ENCODE measurements at regions not wholly inside any gene's neighbourhood (a gene's known extent, or its start where the extent isn't known, plus 50 kb on each side); places are given as distances from the start of the nearest gene placed in this dataset.

DNA sequence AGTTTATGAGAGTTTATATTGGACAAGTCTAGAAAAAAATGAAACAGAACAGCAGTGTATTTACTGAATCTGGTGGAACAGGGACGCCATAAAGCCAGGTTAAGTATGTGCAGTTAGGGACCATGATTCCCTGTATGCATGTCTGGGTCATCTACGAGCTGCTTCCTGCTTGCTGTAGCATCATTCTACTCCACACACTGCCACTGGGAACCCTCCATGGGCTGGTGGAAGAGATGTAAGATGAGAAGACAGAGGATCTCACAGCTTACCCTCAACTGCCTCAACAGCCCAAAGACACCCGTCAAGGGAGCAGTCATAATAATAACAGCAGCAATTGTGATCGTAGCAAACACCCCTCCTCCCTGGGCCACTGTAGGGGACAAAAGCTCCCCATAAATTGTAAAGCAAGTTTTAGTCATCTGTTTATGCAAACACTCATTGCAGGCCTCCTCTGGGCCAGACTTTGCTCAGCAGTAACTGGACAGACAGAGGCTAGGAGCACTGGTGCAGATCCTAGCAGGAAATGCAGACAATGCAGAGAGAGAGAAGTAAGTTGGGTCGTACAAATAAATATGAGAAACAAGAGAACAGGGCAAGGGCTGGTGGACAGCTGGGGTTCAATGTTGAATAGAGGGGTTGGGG is 188.0 kb downstream of the SOX9 start:
- H3K4me1 ChIP-seq: no peaks in the 10 kb centered on the region
- DNase-seq (no peak), ATAC-seq (no peak)
- TF ChIP-seq, protein P1, sequence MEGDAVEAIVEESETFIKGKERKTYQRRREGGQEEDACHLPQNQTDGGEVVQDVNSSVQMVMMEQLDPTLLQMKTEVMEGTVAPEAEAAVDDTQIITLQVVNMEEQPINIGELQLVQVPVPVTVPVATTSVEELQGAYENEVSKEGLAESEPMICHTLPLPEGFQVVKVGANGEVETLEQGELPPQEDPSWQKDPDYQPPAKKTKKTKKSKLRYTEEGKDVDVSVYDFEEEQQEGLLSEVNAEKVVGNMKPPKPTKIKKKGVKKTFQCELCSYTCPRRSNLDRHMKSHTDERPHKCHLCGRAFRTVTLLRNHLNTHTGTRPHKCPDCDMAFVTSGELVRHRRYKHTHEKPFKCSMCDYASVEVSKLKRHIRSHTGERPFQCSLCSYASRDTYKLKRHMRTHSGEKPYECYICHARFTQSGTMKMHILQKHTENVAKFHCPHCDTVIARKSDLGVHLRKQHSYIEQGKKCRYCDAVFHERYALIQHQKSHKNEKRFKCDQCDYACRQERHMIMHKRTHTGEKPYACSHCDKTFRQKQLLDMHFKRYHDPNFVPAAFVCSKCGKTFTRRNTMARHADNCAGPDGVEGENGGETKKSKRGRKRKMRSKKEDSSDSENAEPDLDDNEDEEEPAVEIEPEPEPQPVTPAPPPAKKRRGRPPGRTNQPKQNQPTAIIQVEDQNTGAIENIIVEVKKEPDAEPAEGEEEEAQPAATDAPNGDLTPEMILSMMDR (IDR thresholded peaks at IDR 0.05): no peak
- no peak overlapping the region for H3K4me3 ChIP-seq
- intact Hi-C loops (cut with DNase I): no loop called here
- no peak overlapping the region for H3K27ac ChIP-seq
- no peaks in the 10 kb centered on the region for H3K36me3 ChIP-seq
- H3K27me3 ChIP-seq (ENCODE audit: low read depth): no peaks in the 10 kb centered on the region
- no peaks in the 10 kb centered on the region for H3K9me3 ChIP-seq

DNA sequence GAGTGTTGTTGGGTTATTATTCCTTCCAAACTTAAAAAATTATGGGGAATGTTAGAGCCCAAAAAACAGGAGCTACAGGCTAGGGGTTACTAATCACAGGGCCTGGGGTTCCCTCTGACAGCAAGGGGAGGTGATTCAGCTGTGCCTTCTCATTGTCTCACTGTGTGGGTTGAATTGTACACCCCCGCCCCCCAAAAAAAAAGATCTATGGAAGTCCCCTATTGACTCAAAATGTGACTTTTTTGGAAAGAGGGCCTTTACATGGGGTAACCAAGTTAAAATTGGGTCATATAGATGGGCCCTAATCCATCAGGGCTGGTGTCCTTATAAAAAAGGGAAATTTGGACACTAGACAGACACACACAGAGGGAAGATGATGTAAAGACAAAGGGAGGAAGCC is 190.2 kb downstream of the SOX9 start:
- H3K4me1 ChIP-seq: no peaks in the 10 kb centered on the region
- no peak for ATAC-seq
- H3K27ac ChIP-seq: no peak overlapping the region
- no peaks in the 10 kb centered on the region for H3K27me3 ChIP-seq (ENCODE audit: low read depth)
- no peaks in the 10 kb centered on the region for H3K36me3 ChIP-seq
- H3K4me3 ChIP-seq: no peak overlapping the region
- intact Hi-C loops (cut with DNase I): no loop called here
- H3K9me3 ChIP-seq: no peaks in the 10 kb centered on the region
- TF ChIP-seq, protein P1 (IDR thresholded peaks at IDR 0.05): no peak
- DNase-seq: no peak

DNA sequence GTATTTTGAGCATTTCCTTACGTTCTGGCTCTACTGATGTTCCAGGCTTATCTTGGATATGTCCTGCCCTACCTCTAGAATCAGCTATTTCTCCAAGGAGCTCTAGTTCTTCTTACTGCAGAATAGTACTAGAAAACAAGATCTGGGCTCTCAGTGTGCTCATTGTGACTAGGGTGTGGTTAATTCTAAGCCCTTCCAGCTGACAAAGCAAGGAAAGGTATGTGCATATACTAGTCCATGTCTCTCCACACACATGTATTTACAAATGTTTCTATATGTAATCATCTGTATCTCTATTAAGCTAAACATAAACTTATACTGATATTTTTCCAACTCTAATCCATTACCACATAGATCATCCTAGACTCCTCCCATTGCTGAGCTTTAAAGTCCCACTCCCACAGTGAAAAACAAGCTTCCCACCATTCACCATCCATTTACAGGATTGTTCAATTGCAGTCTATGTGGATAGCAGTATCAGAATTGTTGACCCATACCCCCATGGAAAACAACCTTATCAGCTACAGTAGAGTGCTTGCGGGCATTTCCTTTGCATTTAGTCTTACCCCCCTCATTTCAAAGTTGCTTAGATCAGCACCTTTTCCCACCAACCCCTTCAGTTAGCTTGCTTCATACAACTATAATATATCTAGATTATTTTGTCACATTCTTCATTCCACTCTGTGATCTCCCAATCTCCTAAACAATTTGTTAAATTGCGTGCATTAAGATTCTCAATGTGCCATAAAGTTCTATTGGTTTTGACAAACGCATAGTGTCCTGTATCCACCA is 194.5 kb downstream of the SOX9 start:
- Histone ChIP-seq H3K27me3 (ENCODE audit: low read depth) (no peaks in the 10 kb centered on the region), H3K9me3 (no peaks in the 10 kb centered on the region), H3K4me3 (no peak overlapping the region), H3K27ac (no peak overlapping the region), H3K36me3 (no peaks in the 10 kb centered on the region), H3K4me1 (no peaks in the 10 kb centered on the region)
- DNase-seq (no peak), ATAC-seq (no peak)
- intact Hi-C loops (cut with DNase I): no loop called here
- TF ChIP-seq, protein P1 (IDR thresholded peaks at IDR 0.05): no peak

DNA sequence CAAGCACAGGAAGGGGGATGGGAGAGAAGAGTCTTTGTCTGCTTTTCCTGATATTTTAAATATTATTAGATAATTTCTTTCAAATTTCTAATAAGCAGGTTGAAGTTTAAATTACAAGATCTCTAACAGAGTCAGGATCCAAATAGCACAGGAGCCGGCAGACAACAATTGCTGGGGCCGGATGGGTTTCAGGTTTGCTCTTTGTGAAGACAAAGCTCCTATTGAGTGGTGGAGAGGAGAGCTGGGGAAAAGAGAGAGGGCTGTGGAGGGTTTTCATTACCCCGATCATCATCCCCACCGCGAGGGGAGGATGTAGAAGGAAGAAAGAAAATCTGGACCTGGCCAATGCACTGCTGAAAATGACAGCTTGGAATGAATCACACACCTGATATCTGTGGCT is 197.3 kb downstream of the SOX9 start:
- H3K27me3 ChIP-seq (ENCODE audit: low read depth): no peaks in the 10 kb centered on the region
- H3K4me3 ChIP-seq: no peak overlapping the region
- H3K4me1 ChIP-seq: no peaks in the 10 kb centered on the region
- H3K9me3 ChIP-seq: no peaks in the 10 kb centered on the region
- TF ChIP-seq, protein P1 (IDR thresholded peaks at IDR 0.05): no peak
- no peak overlapping the region for H3K27ac ChIP-seq
- no peak for DNase-seq
- intact Hi-C loops (cut with DNase I): no loop called here
- H3K36me3 ChIP-seq: no peaks in the 10 kb centered on the region
- ATAC-seq: no peak

DNA sequence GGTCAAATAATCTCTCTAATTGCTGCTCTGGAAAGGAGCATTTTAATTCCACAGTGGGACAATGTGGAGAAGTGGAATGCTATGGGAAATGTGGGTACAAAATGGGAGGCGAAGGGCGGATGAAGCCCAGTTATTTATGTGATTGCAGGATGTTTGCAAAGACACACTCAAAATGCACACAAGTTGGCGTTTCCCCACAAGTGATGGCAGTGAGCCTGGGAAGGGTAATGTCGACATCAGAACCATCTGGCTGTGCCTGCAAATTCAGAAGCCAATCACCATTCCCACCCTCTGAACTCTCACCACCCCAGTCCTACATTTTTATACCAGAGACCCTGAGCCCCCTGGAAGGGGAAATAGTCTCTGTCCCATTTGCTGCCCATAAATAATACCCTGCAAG is 201.1 kb downstream of the SOX9 start:
- Histone ChIP-seq H3K4me1 (no peaks in the 10 kb centered on the region), H3K36me3 (no peaks in the 10 kb centered on the region), H3K9me3 (no peaks in the 10 kb centered on the region), H3K27me3 (ENCODE audit: low read depth) (no peaks in the 10 kb centered on the region), H3K27ac (no peak overlapping the region), H3K4me3 (no peak overlapping the region)
- intact Hi-C loops (cut with DNase I): no loop called here
- DNase-seq: no peak
- TF ChIP-seq, protein P1 (IDR thresholded peaks at IDR 0.05): no peak
- no peak for ATAC-seq
